SJCRH30 (cell line): ENCODE measurements at regions not wholly inside any gene's neighbourhood (a gene's known extent, or its start where the extent isn't known, plus 50 kb on each side); places are given as distances from the start of the nearest gene placed in this dataset.

Experiments
- DNase-seq, 2 experiments: peaks; one replicate each; pipeline ENCODE4 v3.0.0-alpha.2; 2015 to 2020
- H3K27ac ChIP-seq: fragments of 250-450 bp; sonication (Bioruptor Pico); 2 replicates; pipeline ENCODE4 v1.5.1; 2020; ENCODE audit warnings: mild to moderate bottlenecking, moderate library complexity
- H3K27me3 ChIP-seq: fragments of 250-450 bp; sonication (Bioruptor Pico); 2 replicates; pipeline ENCODE4 v1.5.1; 2020; ENCODE audit warnings: mild to moderate bottlenecking, moderate library complexity
- H3K36me3 ChIP-seq: fragments of 250-450 bp; sonication (Bioruptor Pico); 2 replicates; pipeline ENCODE4 v1.5.1; 2020; ENCODE audit warnings: mild to moderate bottlenecking, moderate library complexity
- H3K4me1 ChIP-seq: fragments of 250-450 bp; sonication (Bioruptor Pico); 2 replicates; pipeline ENCODE4 v1.5.1; 2020; ENCODE audit warnings: mild to moderate bottlenecking, moderate library complexity
- H3K4me3 ChIP-seq: fragments of 250-450 bp; sonication (Bioruptor Pico); 2 replicates; pipeline ENCODE4 v1.5.1; 2020; ENCODE audit warnings: mild to moderate bottlenecking, moderate library complexity
- H3K9me3 ChIP-seq: fragments of 250-450 bp; sonication (Bioruptor Pico); replicated peaks from 2 replicates; pipeline ENCODE4 v1.5.1; 2020; ENCODE audit warnings: mild to moderate bottlenecking, moderate library complexity

DNA sequence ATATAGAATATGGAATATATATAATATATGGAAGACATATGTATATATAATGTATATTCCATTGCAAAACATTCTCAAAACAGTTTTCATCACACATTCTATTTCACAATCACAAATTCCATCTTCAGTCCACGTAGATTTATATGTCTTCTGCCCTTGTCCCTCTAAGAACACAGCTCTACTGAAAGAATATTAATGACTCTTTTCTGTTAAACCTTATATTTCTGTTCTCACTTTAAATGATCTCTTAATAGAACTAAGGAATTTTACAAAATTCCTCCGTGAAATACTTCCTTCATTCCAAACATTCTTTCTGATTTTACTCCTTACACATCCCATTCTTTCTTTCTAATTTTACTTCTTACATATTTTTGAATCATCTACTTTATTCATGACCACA, 1043.1 kb upstream of the PABPC4L start:
- no peak overlapping the region for H3K4me3 ChIP-seq
- peaks cover 18% of the 10 kb centered on the region for H3K4me1 ChIP-seq
- no peaks in the 10 kb centered on the region for H3K9me3 ChIP-seq
- H3K36me3 ChIP-seq: no peaks in the 10 kb centered on the region
- DNase-seq: no peak
- peak overlapping the region; percentile 22; the same call in 1 of the 2 replicates for H3K27ac ChIP-seq
- no peaks in the 10 kb centered on the region for H3K27me3 ChIP-seq

DNA sequence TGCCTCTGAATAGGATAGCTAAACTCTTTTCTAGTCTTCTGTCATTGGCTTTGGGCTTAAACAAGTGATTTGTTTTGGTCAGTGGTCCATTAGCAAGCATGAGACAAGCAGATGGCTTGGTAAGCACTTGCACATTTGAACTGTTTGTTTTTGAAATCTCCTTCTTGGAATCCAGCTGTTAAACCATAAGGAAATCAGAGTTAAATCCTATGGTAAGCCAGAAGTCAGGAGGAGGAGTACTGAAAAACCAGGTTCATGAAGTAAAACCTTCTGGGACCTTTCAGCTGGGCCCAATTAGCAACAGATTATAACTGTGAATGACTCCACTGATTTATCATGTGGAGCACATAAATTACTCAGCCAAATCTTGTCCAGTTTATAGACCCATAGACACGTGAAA, 1042.5 kb upstream of the PABPC4L start:
- H3K27ac ChIP-seq: peak overlapping the region; percentile 22; the same call in 1 of the 2 replicates
- peak in 1 of 2 experiments; percentile 8 for DNase-seq

GRCh38 chr4:135240796-135241195, 1039.2 kb upstream of the PABPC4L start:
- no peaks in the 10 kb centered on the region for H3K36me3 ChIP-seq
- H3K4me3 ChIP-seq: no peak overlapping the region
- H3K27ac ChIP-seq: no peak overlapping the region
- H3K9me3 ChIP-seq: no peaks in the 10 kb centered on the region
- DNase-seq: peak; percentile 3 to 6
- no peaks in the 10 kb centered on the region for H3K27me3 ChIP-seq
- peaks cover 17% of the 10 kb centered on the region for H3K4me1 ChIP-seq

More for the DNA sequence above, 1042.5 kb upstream of the PABPC4L start:
- H3K9me3 ChIP-seq: no peaks in the 10 kb centered on the region
- peaks cover 18% of the 10 kb centered on the region for H3K4me1 ChIP-seq
- H3K27me3 ChIP-seq: no peaks in the 10 kb centered on the region
- no peak overlapping the region for H3K4me3 ChIP-seq
- no peaks in the 10 kb centered on the region for H3K36me3 ChIP-seq

DNA sequence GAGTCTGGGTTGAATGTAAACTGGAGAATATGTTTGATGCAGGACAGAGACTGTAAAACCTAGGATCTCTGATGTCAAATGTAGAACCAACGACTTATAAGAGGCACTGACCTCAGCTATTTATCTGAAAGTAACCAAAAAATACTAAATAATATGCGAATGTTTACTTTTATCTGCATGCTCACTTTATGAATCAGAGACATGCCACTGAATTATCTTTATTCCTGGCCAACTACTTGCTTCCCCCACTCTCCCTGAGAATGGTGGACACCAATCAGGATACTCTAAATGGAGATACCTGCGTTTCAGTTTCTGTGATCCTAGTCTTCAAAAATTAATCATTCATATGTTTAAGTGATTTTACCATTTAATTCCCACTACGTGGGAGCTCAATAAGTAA, 1038.4 kb upstream of the PABPC4L start:
- no peaks in the 10 kb centered on the region for H3K9me3 ChIP-seq
- no peak overlapping the region for H3K27ac ChIP-seq
- DNase-seq: no peak
- no peaks in the 10 kb centered on the region for H3K36me3 ChIP-seq
- H3K4me3 ChIP-seq: no peak overlapping the region
- H3K4me1 ChIP-seq: peaks cover 11% of the 10 kb centered on the region
- H3K27me3 ChIP-seq: no peaks in the 10 kb centered on the region

- no peaks in the 10 kb centered on the region for H3K9me3 ChIP-seq
- DNase-seq: no peak
- peaks cover 1% of the 10 kb centered on the region for H3K4me1 ChIP-seq
- no peak overlapping the region for H3K27ac ChIP-seq
- H3K4me3 ChIP-seq: no peak overlapping the region
- H3K36me3 ChIP-seq: no peaks in the 10 kb centered on the region
- H3K27me3 ChIP-seq: no peaks in the 10 kb centered on the region
Measured at GRCh38 chr4:135238940-135239339, 1037.4 kb upstream of the PABPC4L start.

- DNase-seq: no peak
- no peaks in the 10 kb centered on the region for H3K4me1 ChIP-seq
- H3K4me3 ChIP-seq: no peak overlapping the region
- no peaks in the 10 kb centered on the region for H3K27me3 ChIP-seq
- no peaks in the 10 kb centered on the region for H3K9me3 ChIP-seq
- no peaks in the 10 kb centered on the region for H3K36me3 ChIP-seq
- no peak overlapping the region for H3K27ac ChIP-seq
Measured at GRCh38 chr4:135236048-135236447, 1034.5 kb upstream of the PABPC4L start.

- no peak overlapping the region for H3K4me3 ChIP-seq
- no peaks in the 10 kb centered on the region for H3K36me3 ChIP-seq
- no peaks in the 10 kb centered on the region for H3K4me1 ChIP-seq
- no peaks in the 10 kb centered on the region for H3K27me3 ChIP-seq
- no peak overlapping the region for H3K27ac ChIP-seq
- no peaks in the 10 kb centered on the region for H3K9me3 ChIP-seq
- DNase-seq: no peak
Measured at GRCh38 chr4:135227842-135228241, 1026.3 kb upstream of the PABPC4L start.

DNA sequence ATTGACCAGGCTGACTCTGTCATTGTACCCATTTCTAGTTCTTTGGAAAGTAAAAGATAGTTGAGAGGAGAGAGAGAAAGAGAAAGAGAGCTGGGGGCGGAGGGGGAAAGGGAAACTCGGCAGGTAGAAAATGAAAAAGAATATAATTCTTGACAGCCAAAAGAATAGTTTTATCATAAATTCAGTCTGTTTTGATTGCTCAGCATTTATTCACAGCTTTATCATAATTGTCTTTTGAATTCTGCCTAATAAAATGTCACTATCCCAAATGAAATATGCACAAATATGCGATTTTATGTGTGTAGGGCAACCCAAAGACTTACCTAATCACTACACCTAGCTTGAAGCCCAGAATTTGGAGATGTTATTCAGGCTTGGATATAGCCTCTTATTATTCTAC, 1024.0 kb upstream of the PABPC4L start:
- Histone ChIP-seq H3K9me3 (no peaks in the 10 kb centered on the region), H3K27ac (no peak overlapping the region), H3K4me3 (no peak overlapping the region), H3K36me3 (no peaks in the 10 kb centered on the region), H3K27me3 (no peaks in the 10 kb centered on the region), H3K4me1 (no peaks in the 10 kb centered on the region)
- DNase-seq: no peak

DNA sequence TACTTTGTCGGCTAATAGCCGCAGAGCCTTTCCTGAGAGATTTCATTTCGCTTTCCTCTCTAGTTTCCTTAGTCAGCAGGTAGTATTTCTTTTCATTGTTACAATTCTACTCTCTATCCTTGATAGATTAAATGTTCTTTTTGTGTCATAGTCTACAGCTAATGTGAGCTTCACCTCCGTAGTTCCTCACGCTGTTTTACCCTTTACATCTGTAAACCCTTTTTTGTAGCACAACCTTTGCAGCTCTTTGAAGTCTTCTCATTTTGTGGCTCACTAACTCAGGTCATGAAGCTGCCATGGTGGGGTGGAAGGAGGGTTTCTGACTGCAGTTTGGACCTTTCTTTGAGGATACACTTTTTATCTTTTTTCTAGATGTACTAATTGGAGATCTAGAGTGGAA, 1008.8 kb upstream of the PABPC4L start:
- Histone ChIP-seq H3K4me3 (no peak overlapping the region), H3K9me3 (no peaks in the 10 kb centered on the region), H3K27me3 (no peaks in the 10 kb centered on the region), H3K4me1 (no peaks in the 10 kb centered on the region), H3K36me3 (no peaks in the 10 kb centered on the region), H3K27ac (no peak overlapping the region)
- DNase-seq: no peak

DNA sequence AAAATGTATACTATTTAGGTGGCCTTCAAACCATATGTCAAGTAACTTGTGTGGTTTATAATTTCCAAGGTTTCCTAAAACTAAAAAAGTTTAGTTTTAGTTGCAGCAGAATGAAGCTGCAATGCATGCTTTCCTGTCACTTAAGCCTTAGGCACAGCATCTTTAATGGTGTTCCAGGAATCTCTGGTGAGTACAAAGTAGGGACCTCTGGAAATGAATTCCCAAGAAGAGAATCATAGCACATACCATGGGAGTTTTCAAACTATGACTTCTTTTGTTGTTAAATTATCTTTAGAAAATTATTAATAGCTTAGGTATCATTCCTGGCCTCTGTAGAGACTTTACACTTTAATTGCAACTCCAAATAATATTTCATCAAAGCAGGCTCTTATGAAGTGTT, 1005.9 kb upstream of the PABPC4L start:
- Histone ChIP-seq H3K36me3 (no peaks in the 10 kb centered on the region), H3K4me3 (no peak overlapping the region), H3K27me3 (no peaks in the 10 kb centered on the region), H3K9me3 (no peaks in the 10 kb centered on the region), H3K4me1 (no peaks in the 10 kb centered on the region), H3K27ac (no peak overlapping the region)
- DNase-seq: no peak

DNA sequence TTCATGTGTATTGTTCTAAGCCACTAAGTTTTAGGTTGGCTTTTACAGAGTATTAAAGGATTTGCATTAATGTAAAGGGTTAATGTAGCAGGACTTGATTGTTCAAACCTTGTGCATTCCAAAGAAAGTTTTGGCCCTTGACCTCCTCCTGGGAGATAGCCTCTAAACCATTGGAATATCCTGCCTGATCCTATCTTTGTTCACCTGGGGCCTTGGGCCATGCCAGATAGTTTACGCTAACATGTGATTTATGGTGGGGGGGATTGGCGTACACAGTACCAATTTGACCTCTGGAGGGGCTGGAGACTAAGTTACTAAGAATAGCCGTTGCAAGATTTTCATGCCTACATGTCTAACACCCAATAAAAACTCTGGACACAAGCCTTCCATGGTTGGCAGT, 1002.7 kb upstream of the PABPC4L start:
- Histone ChIP-seq H3K4me3 (no peak overlapping the region), H3K9me3 (no peaks in the 10 kb centered on the region), H3K27ac (no peak overlapping the region), H3K4me1 (no peaks in the 10 kb centered on the region), H3K27me3 (no peaks in the 10 kb centered on the region), H3K36me3 (no peaks in the 10 kb centered on the region)
- no peak for DNase-seq

- H3K27ac ChIP-seq: no peak overlapping the region
- no peaks in the 10 kb centered on the region for H3K36me3 ChIP-seq
- no peaks in the 10 kb centered on the region for H3K4me1 ChIP-seq
- H3K9me3 ChIP-seq: no peaks in the 10 kb centered on the region
- no peak overlapping the region for H3K4me3 ChIP-seq
- DNase-seq: no peak
- H3K27me3 ChIP-seq: no peaks in the 10 kb centered on the region
Measured at GRCh38 chr4:135201081-135201480, 999.5 kb upstream of the PABPC4L start.

DNA sequence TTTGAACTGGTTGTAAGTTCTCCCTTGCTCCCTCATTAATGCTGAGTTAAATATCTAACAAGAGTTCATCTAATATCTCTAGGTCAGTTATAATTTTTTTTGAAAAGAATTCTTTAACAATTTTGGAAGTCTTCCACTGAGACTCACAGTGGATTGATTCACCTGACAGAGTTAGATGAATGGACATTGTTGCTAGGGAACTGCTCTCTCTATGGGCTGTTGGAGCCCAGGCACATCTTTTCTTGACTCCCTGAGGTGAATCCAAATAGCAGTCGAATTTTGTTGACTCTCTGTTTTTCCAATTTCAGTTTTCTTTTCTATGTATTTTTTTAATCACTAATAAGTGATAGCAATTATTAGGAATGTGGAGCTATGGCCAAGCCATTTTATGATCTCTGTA, 996.1 kb upstream of the PABPC4L start:
- no peaks in the 10 kb centered on the region for H3K36me3 ChIP-seq
- no peaks in the 10 kb centered on the region for H3K4me1 ChIP-seq
- no peak for DNase-seq

DNA sequence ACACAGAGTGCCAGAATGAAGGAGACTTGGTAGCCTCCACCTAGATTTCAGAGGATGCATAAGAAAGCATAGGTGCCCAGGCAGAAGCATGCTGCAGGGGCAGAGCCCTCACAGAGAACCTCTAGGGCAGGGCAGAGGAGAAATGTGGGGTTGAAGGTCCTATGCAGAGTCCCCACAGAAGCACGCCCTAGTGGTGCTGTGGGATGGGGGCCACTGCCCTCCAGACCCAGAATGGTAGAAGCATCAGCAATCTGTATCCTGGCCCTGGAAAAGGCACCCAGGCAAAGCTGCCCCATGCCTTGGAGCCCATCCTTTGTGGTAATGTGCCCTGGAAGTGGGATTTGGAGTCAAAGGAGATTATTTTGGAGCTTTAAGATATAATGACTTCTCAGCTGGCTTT, 992.9 kb upstream of the PABPC4L start:
- no peaks in the 10 kb centered on the region for H3K9me3 ChIP-seq
- no peaks in the 10 kb centered on the region for H3K4me1 ChIP-seq
- no peak for DNase-seq
- no peak overlapping the region for H3K4me3 ChIP-seq
- H3K27me3 ChIP-seq: no peaks in the 10 kb centered on the region
- H3K27ac ChIP-seq: no peak overlapping the region
- no peaks in the 10 kb centered on the region for H3K36me3 ChIP-seq

More for the DNA sequence above, 996.1 kb upstream of the PABPC4L start:
- Histone ChIP-seq H3K9me3 (no peaks in the 10 kb centered on the region), H3K4me3 (no peak overlapping the region), H3K27ac (no peak overlapping the region), H3K27me3 (no peaks in the 10 kb centered on the region)

DNA sequence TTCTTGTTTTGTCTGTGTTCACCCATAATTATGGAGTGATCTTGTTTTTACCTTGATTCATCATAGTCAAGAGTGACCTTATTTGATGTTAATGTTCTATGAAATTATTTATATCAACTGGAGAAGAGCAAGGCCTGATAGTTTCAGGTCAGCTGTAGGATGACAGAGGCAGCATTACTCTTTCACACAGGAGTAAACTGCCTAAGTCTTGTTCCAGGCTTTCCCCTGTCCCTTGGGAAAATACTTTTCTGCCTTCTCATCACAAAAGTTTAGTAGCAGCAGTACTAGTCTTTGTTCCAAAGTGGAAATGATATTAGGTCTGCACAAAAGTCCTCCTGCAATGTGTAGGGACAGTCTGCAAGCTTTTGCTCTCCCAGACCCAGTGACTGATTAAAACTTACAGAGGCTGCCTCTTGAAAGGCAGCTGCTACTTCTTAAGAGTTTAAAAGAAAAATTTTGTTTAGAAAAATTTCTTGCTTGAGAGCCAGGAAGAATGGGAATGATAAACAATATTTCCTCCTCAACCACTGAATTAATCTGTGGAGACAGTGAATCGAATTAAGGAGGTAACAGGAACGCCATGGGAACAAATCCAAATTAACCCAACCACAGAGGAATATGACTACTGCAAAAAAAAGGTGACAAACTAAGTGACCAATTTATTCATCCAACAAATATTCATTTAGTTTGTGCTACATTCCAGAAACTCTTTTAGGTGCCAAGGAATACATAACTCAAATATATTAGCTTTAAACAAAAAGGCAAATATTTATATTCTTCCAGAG, 991.4 kb upstream of the PABPC4L start:
- H3K27ac ChIP-seq: no peak overlapping the region
- no peaks in the 10 kb centered on the region for H3K4me1 ChIP-seq
- DNase-seq: no peak
- no peaks in the 10 kb centered on the region for H3K9me3 ChIP-seq
- no peaks in the 10 kb centered on the region for H3K36me3 ChIP-seq
- H3K27me3 ChIP-seq: no peaks in the 10 kb centered on the region
- H3K4me3 ChIP-seq: no peak overlapping the region

GRCh38 chr4:135191596-135191995, 990.0 kb upstream of the PABPC4L start:
- no peak overlapping the region for H3K4me3 ChIP-seq
- no peak for DNase-seq
- H3K36me3 ChIP-seq: no peaks in the 10 kb centered on the region
- no peaks in the 10 kb centered on the region for H3K27me3 ChIP-seq
- H3K4me1 ChIP-seq: no peaks in the 10 kb centered on the region
- no peak overlapping the region for H3K27ac ChIP-seq
- H3K9me3 ChIP-seq: no peaks in the 10 kb centered on the region
